Central memory CD8-positive, alpha-beta T cell (primary cell): ENCODE measurements at regions not wholly inside any gene's neighbourhood (a gene's known extent, or its start where the extent isn't known, plus 50 kb on each side); places are given as distances from the start of the nearest gene placed in this dataset.

ENCODE experiments used
- ATAC-seq: fragments of 150-1000 bp; cut with Tn5 transposase; replicated peaks from 2 replicates; pipeline ENCODE4 v1.10.0; 2022; ENCODE audit warnings: mild to moderate bottlenecking, moderate FRiP score, moderate number of reproducible peaks; ENCODE audit not compliant: poor library complexity, severe bottlenecking; ENCODE audit errors: extremely low read depth
- DNase-seq, 2 donors: peaks; one replicate each; pipeline ENCODE4 v3.0.0; 2021; ENCODE audit warnings: low spot score in 2 of 2
- H3K27ac Mint-ChIP-seq: one replicate; pipeline ENCODE4 v1.8.0; 2022; ENCODE audit warnings: low read depth, mild to moderate bottlenecking, moderate library complexity, mixed read lengths
- H3K27me3 Mint-ChIP-seq: one replicate; pipeline ENCODE4 v1.8.0; 2022; ENCODE audit warnings: mixed read lengths
- H3K36me3 Mint-ChIP-seq: one replicate; pipeline ENCODE4 v1.8.0; 2022; ENCODE audit warnings: mild to moderate bottlenecking, moderate library complexity, mixed read lengths; ENCODE audit not compliant: insufficient read depth
- H3K4me1 Mint-ChIP-seq: one replicate; pipeline ENCODE4 v1.8.0; 2022; ENCODE audit warnings: mixed read lengths
- H3K4me3 Mint-ChIP-seq: one replicate; pipeline ENCODE4 v1.8.0; 2022; ENCODE audit warnings: mild to moderate bottlenecking, moderate library complexity, mixed read lengths
- H3K9me3 Mint-ChIP-seq: one replicate; pipeline ENCODE4 v1.8.0; 2022; ENCODE audit warnings: mixed read lengths

DNA sequence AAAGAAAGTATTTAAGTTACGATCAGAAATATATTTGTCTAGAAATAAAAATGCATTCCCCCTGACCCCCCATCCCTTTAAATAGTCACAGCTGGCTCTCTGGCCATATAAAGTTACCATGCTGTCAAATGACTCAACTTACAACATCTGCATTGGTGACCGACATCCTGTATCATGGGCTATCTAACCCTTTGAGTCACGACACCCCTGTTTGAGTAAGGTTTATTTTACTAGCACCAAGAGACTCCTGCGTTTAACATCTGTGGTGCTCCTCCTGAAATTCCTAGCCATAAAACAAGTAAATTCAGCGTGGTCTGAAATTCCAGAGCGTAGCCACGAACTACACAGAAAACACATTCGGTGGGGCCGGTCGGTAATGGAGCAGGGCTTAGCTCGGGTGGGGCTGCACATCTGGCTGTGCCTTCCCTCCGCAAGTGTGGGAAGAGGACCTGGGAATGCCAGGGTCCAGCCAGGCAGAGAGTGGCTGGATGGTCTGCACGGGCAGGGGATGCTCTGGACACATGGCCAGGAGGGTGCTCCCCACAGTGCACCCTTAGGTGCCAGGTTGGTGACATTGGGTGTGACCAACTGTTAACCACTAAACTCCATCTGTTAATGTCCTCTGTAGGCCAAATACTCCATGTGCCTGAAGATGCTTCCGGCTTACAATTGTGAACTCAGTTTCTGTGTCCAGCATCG, 53.0 kb upstream of the CLDN14 start:
- DNase-seq = no peak
- H3K27me3 Mint-ChIP-seq = peaks cover 28% of the 10 kb centered on the region
- no peak for ATAC-seq
- H3K9me3 Mint-ChIP-seq = no peaks in the 10 kb centered on the region
- H3K4me1 Mint-ChIP-seq = no peaks in the 10 kb centered on the region
- peaks cover 2% of the 10 kb centered on the region for H3K36me3 Mint-ChIP-seq
- no peak overlapping the region for H3K27ac Mint-ChIP-seq
- H3K4me3 Mint-ChIP-seq = no peak overlapping the region

- Mint-ChIP-seq H3K36me3 (peaks cover 2% of the 10 kb centered on the region), H3K27ac (no peak overlapping the region), H3K4me1 (no peaks in the 10 kb centered on the region), H3K27me3 (peaks cover 25% of the 10 kb centered on the region), H3K9me3 (no peaks in the 10 kb centered on the region), H3K4me3 (no peak overlapping the region)
- DNase-seq (no peak), ATAC-seq (no peak)
Measured at GRCh38 chr21:36533468-36533848, 53.5 kb upstream of the CLDN14 start.

DNA sequence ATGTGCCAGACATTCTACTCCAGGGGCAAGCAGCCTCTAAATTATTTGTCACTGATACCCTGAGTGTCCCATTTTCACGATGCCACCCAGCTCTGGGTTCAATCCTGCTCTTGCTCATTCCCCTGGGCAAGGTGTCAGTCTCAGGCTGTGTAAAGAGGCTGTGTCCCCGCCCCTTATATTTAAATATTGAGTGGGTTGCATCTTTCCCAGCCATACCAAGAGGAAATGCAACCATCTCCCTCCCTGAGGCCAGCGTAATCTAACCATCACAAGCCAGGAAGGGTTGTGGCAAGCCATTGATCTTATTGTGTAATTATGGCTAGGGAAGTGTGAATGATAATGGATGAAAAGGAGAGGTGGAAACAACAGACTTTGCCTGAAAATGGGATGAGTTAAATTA, 54.7 kb upstream of the CLDN14 start:
- Mint-ChIP-seq H3K4me3 (no peak overlapping the region), H3K4me1 (no peaks in the 10 kb centered on the region), H3K9me3 (no peaks in the 10 kb centered on the region), H3K27me3 (peaks cover 13% of the 10 kb centered on the region), H3K27ac (no peak overlapping the region), H3K36me3 (peaks cover 2% of the 10 kb centered on the region)
- DNase-seq (no peak), ATAC-seq (no peak)

DNA sequence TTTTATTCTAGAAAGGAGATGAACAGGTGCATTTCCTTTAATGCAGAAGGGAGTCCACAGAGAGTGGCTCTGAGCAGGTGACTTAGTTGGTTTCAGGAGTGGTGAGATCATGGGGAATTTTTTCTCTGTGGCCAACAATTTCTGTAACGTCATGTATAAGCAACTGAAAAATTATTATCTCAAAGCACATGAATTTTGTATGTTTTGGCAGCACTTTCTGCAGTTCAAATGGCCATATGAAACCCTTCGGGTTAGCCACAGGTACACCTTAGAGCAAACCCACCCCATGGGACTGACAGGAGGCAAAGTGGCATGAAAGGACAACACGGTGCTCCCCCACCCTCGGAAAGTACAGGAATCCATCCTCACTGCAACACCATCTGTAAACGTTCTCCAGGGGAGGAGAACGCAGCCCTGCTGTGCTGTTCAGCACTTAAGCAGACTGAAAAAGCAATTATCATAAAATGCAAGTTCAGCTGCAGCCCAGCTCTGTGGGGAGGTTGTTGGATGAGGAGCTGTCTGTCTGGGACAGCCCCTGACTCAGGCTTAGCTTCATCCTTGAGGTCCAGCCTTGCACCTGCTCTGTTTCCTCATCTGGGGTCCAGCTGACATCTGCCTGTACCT, 55.8 kb upstream of the CLDN14 start:
- Mint-ChIP-seq H3K36me3 (peaks cover 2% of the 10 kb centered on the region), H3K4me3 (no peak overlapping the region), H3K4me1 (no peaks in the 10 kb centered on the region), H3K27ac (no peak overlapping the region), H3K27me3 (peaks cover 2% of the 10 kb centered on the region), H3K9me3 (no peaks in the 10 kb centered on the region)
- no peak for DNase-seq
- no peak for ATAC-seq

GRCh38 chr21:36538761-36539160, 58.8 kb upstream of the CLDN14 start:
- no peak overlapping the region for H3K4me3 Mint-ChIP-seq
- no peaks in the 10 kb centered on the region for H3K9me3 Mint-ChIP-seq
- no peak for DNase-seq
- H3K27me3 Mint-ChIP-seq = no peaks in the 10 kb centered on the region
- ATAC-seq = no peak
- peaks cover under 1% of the 10 kb centered on the region for H3K36me3 Mint-ChIP-seq
- no peaks in the 10 kb centered on the region for H3K4me1 Mint-ChIP-seq
- H3K27ac Mint-ChIP-seq = no peak overlapping the region

- H3K27me3 Mint-ChIP-seq = no peaks in the 10 kb centered on the region
- DNase-seq = no peak
- ATAC-seq = no peak
- H3K4me3 Mint-ChIP-seq = no peak overlapping the region
- no peaks in the 10 kb centered on the region for H3K9me3 Mint-ChIP-seq
- no peaks in the 10 kb centered on the region for H3K4me1 Mint-ChIP-seq
- peaks cover 2% of the 10 kb centered on the region for H3K36me3 Mint-ChIP-seq
- no peak overlapping the region for H3K27ac Mint-ChIP-seq
Measured at GRCh38 chr21:36539434-36540150, 59.7 kb upstream of the CLDN14 start.

DNA sequence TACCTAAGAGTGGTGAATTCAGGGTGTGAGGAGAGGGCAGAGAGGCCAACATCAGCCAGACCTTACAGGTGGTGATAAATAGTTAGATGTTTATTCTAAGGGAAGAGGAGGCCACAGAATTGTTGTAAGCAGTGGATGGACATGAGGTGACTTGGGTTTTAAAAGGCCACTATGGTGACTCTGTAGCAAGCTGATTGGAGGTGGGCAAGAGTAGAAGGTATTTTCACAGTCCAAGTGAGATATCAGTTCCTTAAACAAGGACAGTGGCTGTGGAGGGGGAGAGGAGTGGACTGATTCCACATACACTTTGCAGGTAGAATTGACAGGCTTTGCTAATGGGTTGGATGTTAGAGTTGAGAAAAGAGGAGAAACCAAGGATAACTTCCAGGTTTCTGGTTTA, 60.8 kb upstream of the CLDN14 start:
- ATAC-seq (no peak), DNase-seq (no peak)
- no peak overlapping the region for H3K27ac Mint-ChIP-seq
- H3K27me3 Mint-ChIP-seq = no peaks in the 10 kb centered on the region
- H3K9me3 Mint-ChIP-seq = no peaks in the 10 kb centered on the region
- H3K4me3 Mint-ChIP-seq = no peak overlapping the region
- H3K4me1 Mint-ChIP-seq = no peaks in the 10 kb centered on the region
- H3K36me3 Mint-ChIP-seq = peaks cover 2% of the 10 kb centered on the region

- no peak overlapping the region for H3K27ac Mint-ChIP-seq
- H3K36me3 Mint-ChIP-seq = peaks cover 2% of the 10 kb centered on the region
- no peaks in the 10 kb centered on the region for H3K4me1 Mint-ChIP-seq
- H3K4me3 Mint-ChIP-seq = no peak overlapping the region
- no peaks in the 10 kb centered on the region for H3K27me3 Mint-ChIP-seq
- DNase-seq (no peak), ATAC-seq (no peak)
- no peaks in the 10 kb centered on the region for H3K9me3 Mint-ChIP-seq
Measured at GRCh38 chr21:36541721-36542139, 61.8 kb upstream of the CLDN14 start.

DNA sequence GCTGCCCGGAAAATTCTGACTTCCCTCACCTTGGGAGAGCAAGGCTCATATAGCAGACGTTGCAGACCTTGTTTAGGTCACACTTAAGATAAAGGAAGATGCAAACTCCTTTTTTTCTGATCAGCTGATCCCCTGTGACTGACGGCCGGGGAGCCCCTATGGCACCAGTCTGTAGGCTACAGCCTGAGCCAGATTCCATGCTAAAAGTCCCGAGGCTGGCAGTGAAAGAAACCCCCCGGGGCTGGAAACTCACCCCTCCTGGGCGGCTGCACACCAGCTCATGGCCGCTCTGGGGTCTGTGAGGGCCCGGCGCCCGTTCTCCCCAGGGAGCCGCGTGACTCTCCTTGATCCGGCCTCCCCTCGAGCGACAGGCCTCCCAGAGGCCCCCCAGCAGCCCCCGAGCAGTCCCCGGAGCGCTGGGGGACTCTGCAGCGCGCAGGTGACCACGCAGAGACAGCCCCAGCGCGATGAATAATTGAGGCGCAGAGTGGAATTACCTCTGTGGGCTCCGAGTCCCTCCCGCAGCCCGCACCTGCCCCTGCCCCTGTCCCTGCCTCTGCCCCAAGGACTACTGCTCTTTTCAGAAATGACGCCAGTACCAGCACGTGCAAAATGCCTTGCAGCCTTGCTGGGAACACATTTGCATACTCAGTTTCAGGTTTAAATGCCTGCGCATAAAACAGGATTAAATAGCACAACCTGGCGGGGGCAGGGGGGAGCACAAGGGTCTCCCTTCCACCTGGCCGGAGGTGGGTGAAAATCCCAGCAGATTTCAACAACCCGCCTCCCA, 62.6 kb upstream of the CLDN14 start:
- Mint-ChIP-seq H3K27ac (no peak overlapping the region), H3K36me3 (peaks cover 2% of the 10 kb centered on the region), H3K9me3 (no peaks in the 10 kb centered on the region), H3K27me3 (peaks cover under 1% of the 10 kb centered on the region), H3K4me1 (no peaks in the 10 kb centered on the region), H3K4me3 (no peak overlapping the region)
- no peak for ATAC-seq
- DNase-seq = no peak

- ATAC-seq (no peak), DNase-seq (no peak)
- H3K27me3 Mint-ChIP-seq = peaks cover 15% of the 10 kb centered on the region
- no peaks in the 10 kb centered on the region for H3K9me3 Mint-ChIP-seq
- no peak overlapping the region for H3K27ac Mint-ChIP-seq
- H3K4me1 Mint-ChIP-seq = no peaks in the 10 kb centered on the region
- no peak overlapping the region for H3K4me3 Mint-ChIP-seq
- H3K36me3 Mint-ChIP-seq = peaks cover 2% of the 10 kb centered on the region
Measured at GRCh38 chr21:36543924-36544323, 64.0 kb upstream of the CLDN14 start.

DNA sequence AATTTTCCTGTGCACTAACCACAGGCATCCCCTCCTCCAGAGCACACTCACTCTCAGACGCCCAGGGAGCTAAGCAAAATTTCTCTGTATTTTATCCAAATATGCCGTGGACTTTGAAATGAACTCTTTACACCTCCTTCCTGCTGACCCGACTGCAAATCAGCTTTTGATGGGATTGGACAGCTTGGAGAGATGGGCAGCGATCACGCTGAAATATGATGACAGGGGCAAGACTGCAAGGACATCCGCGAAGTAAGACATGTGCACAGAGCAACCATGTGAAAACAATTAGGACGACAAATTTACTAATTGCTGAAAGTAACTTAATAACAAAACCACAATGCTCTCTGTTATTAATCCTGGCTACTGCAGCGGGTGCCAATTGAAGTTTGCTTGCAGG, 64.6 kb upstream of the CLDN14 start:
- no peak overlapping the region for H3K27ac Mint-ChIP-seq
- no peak overlapping the region for H3K4me3 Mint-ChIP-seq
- H3K36me3 Mint-ChIP-seq = peaks cover 2% of the 10 kb centered on the region
- no peaks in the 10 kb centered on the region for H3K9me3 Mint-ChIP-seq
- DNase-seq (no peak), ATAC-seq (no peak)
- H3K4me1 Mint-ChIP-seq = no peaks in the 10 kb centered on the region
- H3K27me3 Mint-ChIP-seq = peaks cover 18% of the 10 kb centered on the region

- Mint-ChIP-seq H3K4me1 (no peaks in the 10 kb centered on the region), H3K27ac (no peak overlapping the region), H3K4me3 (no peak overlapping the region), H3K36me3 (peaks cover 2% of the 10 kb centered on the region), H3K9me3 (no peaks in the 10 kb centered on the region), H3K27me3 (peaks cover 31% of the 10 kb centered on the region)
- DNase-seq (no peak), ATAC-seq (no peak)
Measured at GRCh38 chr21:36545776-36546511, 66.0 kb upstream of the CLDN14 start.
